NCI-H1105 (cell line): ENCODE measurements at regions not wholly inside any gene's neighbourhood (a gene's known extent, or its start where the extent isn't known, plus 50 kb on each side); places are given as distances from the start of the nearest gene placed in this dataset.
"Not testable (repeated sequence)": the region's sequence is repeated elsewhere in the genome, so short reads cannot be mapped to it uniquely, and the experiment has no call there.

ENCODE experiments used
- DNase-seq: peaks from one replicate; lab custom pipeline; 2025; lab: John Stamatoyannopoulos, UW

GRCh38 chr17:64726025-64726424, 63.9 kb upstream of the SMURF2 start:
- not testable (repeated sequence) for DNase-seq

- not testable (repeated sequence) for DNase-seq
Observed at GRCh38 chr17:64724246-64724645, 62.1 kb upstream of the SMURF2 start.

GRCh38 chr17:64723781-64724180, 61.7 kb upstream of the SMURF2 start:
- no peak for DNase-seq

GRCh38 chr17:64721556-64721955, 59.4 kb upstream of the SMURF2 start:
- not testable (repeated sequence) for DNase-seq

- not testable (repeated sequence) for DNase-seq
Observed at GRCh38 chr17:64720253-64720652, 58.1 kb upstream of the SMURF2 start.

GRCh38 chr17:64719517-64719916, 57.4 kb upstream of the SMURF2 start:
- not testable (repeated sequence) for DNase-seq

GRCh38 chr17:64718816-64719215, 56.7 kb upstream of the SMURF2 start:
- not testable (repeated sequence) for DNase-seq

- DNase-seq = no peak
Observed at GRCh38 chr17:64718058-64718457, 56.0 kb upstream of the SMURF2 start.

GRCh38 chr17:64716496-64716895, 54.4 kb upstream of the SMURF2 start:
- DNase-seq = not testable (repeated sequence)

GRCh38 chr17:64713786-64714185, 51.7 kb upstream of the SMURF2 start:
- not testable (repeated sequence) for DNase-seq

GRCh38 chr17:64712557-64713351, 50.6 kb upstream of the SMURF2 start:
- DNase-seq = not testable (repeated sequence)
